NCI-H1092 (cell line): ENCODE measurements at regions not wholly inside any gene's neighbourhood (a gene's known extent, or its start where the extent isn't known, plus 50 kb on each side); places are given as distances from the start of the nearest gene placed in this dataset.
"Not testable (repeated sequence)": the region's sequence is repeated elsewhere in the genome, so short reads cannot be mapped to it uniquely, and the experiment has no call there.

Source experiments
- DNase-seq: peaks from one replicate; lab custom pipeline; 2025; lab: John Stamatoyannopoulos, UW

DNA sequence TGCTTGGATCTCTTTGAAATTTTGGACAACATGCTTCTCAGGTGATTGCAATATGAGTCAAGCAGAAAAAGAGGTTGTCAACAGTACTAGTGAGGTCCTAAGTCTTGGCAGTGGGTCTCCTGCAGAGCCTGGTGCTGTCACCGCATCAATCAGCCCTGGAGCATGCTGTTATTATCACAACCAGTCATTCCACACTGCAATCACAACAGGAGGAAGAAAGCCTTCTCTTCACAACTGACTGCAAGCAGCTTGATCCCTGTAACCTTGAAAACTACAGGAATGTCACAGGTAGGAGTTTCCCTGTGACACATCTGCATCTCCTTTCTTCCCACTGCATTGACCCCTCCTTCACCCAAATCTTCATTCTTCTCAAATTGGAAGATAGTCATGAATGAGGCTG lies 451.1 kb upstream of the ATP11B start:
- no peak for DNase-seq

DNA sequence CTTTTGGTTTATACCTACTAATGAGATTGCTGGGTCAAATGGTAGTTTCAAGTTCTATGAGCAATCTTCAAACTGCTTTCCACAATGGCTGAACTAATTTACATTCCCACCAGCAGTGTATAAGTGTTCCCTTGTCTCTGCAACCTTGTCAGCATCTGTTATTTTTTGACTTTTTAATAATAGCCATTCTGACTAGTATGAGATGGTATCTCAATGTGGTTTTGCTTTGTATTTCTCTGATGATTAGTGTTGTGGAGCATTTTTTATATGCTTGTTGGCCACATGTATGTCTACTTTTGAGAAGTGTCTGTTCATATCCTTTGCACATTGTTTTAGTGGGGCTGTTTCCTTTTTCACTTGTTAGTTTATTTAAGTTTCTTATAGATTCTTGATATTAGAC lies 449.3 kb upstream of the ATP11B start:
- DNase-seq: not testable (repeated sequence)

DNA sequence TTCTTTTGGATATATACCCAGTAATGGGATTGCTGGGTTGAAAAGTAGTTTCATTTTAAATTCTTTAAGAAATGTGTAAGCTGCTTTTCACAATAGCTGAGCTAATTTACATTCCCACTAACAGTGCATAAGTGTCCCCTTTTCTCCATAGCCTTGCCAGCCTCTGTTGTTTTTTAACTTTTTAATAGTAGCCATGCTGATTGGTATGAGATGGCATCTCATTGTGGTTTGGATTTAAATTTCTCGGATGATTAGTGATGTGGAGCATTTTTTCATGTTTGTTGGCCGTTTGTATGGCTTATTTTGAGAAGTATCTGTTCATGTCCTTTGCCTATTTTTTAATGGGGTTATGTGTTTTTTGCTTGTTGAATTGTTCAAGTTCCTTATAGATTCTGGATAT lies 444.3 kb upstream of the ATP11B start:
- DNase-seq: no peak

DNA sequence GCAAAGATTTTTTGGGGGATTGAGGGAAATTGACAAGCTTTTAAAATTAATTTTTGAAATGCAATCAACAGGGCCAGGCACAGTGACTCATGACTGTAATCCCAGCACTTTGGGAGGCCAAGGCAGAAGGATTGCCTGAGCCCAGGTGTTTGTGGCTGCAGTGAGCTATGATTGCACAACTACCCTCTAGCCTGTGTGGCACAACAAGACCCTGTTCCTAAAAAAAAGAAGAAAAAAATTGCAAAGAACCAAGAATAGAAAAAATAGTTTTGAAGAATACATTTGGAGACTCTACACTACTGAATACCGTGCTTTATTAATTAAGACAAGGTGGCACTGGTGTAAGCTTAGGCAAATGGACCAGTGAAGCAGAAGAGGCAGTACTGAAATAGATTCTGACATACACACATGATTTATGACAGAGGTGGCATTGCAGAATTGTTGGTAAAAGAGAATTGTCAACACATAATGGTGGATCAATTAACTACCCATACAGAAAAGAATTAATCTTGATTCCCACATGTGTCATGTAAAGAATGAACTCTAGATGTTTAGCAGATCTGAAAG lies 443.3 kb upstream of the ATP11B start:
- DNase-seq: no peak

DNA sequence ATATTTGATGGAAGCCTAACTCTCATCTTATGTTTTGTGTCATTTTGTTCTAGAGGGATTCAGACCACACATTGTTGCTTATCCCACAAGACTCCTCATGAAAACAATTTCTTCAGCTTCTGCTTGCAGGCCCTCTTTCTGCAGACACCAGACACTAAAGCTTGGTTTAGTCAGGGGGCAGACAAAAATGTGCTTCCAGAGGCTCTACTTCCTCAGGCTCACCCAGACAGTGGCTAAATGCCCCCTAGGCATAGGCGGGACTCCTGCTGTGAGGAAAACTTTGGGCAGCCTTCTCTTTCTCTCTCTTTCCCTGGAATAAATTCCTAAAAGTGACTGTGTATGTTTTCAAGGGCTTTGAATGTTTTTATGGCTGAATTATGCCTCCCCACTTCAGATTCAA lies 435.4 kb upstream of the ATP11B start:
- no peak for DNase-seq

DNA sequence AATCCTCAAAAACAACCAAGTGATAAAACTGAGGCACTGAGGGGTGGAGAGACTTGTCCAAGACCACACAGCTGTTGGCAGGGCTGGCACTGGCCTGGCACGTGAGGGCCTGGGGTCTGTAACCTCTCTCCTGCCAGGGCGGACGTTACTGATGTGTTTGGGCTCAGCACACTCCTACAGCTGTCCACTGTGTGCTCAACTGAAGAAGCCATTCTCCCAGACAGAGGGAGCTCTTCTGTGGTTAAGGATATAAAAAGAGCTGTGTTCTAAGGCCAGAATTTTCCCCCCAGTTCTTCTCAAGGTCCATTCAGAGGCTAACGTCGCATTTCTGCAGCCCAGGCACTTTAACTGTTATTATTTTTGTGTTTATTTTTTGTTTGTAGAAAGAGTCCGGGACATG lies 429.0 kb upstream of the ATP11B start:
- peak; percentile 16 for DNase-seq

DNA sequence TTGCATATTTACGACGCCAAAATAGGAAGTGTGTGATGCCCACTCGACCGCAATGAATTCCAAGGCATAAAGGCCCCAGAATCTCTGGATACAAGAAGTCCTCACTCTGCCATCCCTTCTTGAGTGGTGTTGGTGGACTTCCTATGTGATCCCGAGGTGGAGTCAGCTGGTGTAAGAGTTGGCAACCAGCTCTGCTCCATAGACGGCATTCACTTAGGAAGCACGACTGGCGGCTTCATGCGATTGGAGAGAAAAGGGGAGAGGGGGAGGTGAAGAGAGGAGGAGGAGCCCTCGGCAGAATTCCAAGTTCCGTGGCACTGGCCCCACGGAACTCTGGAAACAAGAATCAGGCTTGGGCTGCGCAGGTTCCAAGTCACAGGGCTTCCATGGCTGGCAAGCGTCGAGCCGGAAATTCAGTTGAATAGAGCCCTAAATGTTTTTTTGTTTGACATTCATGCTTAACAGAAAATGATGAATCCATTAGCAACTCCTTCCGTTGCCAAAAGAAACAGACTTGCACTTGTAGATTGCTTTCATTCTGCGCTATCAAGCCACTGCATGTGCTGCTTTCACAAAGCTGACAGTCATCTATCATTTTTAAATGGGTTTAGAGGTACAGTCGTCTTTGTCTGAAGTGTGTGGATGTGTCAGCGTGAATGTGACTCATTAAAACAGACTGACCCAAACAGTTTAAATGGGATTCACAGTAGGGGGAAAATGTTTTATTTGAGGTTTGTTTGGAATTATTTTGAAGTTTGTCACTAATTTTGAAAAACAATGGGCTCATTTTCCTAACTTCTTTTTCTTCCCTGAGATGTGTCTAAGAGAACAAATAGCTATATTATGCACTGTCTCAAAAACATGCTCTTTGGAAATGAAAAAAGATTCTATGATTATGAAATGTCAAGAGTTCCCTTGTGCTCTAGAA lies 428.3 kb upstream of the ATP11B start:
- DNase-seq: peak; percentile 98

DNA sequence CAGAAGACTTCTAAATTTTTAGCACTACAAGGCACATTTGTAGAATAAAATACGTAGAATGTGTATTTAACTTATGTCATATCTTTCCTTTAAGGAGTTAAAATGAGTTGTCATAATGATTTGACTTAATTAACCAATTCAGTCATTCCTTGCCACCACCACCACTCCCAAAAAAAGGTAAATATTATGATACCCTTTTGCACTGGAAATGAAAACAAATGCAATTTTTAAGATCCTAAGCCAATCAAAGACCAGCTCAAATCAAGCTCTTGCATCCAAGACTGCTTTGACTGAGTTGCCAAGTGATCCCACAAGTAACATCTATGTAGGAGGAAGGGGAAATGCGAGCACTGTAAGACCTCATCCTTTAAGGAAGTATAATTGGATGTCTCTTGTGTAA lies 426.6 kb upstream of the ATP11B start:
- DNase-seq: no peak

DNA sequence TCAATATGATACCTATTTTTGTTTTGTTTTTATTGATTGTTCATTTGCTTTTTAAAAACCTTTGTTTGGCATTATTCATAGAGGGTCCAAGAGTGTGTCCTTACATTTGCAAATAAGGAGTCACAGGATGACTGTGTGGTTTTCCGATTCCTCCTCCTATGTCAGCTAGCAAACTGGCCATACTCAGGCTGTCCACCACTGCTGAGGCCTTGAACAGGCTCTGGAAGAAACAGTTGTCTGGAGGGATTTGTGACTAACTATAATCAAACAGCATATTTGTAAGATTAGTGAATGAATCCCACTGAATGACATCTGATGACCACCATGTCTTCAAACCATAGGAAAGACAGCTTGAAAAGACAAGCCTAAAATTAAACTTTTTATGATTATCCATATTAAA lies 423.4 kb upstream of the ATP11B start:
- no peak for DNase-seq

DNA sequence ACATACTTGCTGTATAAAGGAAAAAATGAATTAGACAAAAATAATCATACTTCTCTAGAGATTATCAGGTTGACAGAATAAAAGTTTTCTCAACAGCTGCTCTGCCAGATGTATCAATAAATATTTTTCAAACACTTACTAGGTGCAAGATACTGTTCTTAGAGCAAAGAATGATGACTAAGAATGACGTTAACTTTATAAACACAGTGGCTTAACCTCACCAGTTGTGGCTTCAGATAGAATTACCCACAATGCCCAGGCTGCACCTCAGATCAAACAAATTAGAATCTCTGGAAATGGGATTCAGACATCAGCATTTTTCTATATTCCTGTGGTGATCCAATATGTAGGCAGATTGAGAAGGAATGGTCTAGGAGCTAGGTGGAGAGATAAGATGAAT lies 422.4 kb upstream of the ATP11B start:
- DNase-seq: no peak

DNA sequence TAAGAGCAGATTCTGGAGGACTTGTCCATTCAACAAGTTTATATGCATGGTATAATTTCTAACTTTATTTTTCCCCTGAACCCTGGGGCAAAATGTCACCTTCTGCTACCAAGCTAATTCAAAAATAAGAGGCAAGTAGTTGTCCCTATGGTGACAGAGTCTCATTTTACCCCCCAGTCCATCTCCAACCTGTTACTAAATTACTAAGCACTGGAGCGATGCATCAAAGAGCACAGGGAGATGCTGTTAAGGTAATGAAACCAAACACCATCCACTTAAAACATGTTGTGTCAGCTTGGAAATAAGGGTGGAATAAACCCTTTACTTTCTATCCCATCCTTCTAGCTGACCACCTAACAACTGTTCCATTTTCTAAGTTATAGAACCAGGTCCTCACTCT lies 417.4 kb upstream of the ATP11B start:
- no peak for DNase-seq

DNA sequence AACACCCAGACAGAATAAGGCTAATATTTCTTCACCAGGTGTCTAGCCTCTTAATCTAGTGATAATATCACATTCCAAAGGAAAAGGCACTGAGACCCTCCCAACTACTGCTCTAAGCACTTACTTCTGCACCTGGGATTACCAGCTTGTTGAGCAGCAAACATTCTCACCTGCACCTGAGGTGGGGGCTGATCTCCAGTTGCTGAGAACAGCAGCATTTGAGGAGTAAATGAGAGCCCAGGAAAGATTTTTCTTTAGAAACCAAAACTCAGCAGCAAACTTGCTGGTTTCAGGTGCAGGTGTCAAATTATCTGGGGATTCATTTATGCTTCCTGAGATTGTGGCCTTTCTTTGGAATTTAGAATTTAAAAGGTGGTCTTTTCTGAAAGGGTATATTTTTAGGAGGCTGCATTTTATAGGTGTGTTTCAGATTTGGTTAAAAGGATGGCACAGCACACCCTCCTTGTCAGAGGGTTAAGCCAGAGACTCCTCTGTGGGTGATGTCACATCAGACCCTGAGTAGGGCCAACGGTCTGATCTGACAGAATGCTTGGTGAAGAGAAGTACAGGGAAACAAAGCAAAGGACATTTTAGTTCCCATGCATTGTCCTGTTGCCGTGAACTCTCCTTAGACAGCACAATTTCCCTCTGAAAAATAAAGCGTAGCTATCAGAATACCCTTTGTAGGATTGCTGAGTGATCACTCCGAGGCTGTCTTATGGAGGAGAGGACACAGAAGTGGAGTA lies 411.0 kb upstream of the ATP11B start:
- DNase-seq: no peak

DNA sequence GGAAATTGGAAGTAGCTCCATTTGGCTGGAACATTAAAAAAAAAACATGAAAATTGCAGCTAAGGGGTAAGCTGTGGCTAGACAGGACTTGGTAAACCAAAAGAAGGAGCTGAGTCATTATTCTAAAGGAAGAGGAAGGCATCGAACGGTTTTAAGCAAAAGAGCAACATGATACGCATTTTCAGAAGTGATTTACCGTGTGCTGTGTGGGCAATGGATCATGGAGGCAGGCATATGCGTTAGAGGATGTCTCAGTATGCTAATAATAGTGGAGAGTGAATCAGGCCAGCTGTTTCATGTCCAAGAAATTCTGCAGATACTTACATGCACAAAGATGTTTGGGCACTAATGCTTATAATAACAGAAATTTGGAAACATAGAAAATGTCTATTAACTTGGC lies 409.1 kb upstream of the ATP11B start:
- no peak for DNase-seq

DNA sequence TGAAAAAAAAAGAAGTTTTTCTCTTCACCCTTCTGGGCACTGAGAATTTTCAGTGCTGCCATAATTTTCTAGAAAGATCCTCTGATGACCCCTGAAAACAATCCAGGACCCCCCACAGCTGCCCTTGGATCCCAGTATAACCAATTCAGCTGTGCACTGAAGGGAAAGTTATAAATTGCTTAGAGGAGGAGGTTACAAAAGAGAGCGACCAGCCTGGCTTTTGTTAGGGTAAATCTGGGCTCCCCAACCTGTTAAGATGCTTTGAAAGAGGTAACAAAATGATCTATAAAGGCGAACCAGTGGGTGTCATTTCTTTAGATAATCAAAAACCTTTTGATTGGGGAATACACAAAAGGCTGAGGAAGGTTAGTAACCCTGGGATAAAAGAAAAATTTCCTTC lies 407.9 kb upstream of the ATP11B start:
- DNase-seq: no peak

DNA sequence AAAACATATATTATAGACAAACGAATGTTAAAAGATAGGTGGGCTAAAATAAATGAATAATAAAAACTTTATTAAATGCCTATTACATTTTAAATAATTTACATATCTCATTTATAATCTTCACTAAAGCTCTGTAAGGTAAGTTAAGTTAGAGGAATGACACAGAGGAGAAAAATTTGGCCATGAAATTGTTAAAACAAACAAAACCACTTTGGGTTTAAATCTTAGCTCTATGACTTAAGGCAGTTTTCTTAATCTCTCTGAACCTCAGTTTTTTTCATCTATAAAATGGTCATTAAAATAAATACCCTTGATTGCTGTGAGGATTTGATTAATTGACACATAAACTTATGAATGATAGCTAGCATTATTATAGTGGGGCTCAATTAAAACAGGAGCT lies 404.8 kb upstream of the ATP11B start:
- no peak for DNase-seq

DNA sequence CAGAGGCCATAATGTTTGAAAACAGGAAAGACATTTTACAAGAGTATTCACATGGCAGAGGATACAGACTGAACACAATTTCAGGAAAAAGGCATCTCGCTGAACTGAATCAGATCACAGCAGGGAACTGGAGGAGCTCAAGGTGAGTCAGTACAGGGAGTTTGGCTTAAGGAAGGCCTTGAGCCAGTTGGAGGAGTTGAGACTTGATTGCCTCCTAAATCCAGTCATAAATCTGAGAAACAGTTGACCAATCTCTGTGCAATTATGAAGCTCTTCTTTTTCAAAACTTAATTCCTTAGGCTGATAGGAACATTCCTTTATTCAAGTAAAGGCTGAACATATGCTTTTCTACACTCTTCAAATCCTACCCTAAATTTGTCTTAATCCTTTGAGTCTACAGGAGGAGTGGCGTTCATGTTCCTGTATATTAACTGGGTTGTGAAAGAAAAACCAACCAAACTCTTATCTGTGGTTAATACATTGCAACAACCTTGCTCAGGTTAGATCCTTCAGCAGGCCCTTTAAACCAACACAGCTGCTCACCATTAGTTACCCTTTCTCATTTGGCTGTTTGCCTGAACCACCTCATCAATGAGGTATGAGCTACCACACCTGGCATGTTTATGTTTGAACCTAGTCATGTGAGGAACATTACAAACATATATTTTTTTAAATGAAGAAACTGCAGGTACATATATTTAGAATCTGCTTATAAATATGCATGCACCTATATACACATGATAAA lies 404.1 kb upstream of the ATP11B start:
- DNase-seq: peak; percentile 40

DNA sequence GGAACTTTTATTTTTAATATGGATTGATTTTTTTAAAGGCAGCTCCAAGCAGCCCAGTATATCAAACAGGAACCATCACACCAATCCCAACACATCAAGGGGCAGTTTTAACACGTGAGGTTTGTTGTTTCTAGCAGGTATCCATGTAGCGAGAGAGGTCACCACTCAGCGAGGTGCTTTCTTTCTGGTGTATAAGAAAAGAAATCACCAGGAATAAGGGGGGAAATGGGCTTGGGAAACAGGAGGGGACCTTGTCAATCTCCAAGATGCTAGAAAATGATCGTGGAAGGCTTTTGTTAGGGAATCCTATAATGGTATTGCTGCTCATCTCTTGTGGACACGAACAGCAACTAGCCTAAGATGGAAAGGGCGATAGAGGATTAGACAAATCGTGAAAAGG lies 402.9 kb upstream of the ATP11B start:
- DNase-seq: no peak

DNA sequence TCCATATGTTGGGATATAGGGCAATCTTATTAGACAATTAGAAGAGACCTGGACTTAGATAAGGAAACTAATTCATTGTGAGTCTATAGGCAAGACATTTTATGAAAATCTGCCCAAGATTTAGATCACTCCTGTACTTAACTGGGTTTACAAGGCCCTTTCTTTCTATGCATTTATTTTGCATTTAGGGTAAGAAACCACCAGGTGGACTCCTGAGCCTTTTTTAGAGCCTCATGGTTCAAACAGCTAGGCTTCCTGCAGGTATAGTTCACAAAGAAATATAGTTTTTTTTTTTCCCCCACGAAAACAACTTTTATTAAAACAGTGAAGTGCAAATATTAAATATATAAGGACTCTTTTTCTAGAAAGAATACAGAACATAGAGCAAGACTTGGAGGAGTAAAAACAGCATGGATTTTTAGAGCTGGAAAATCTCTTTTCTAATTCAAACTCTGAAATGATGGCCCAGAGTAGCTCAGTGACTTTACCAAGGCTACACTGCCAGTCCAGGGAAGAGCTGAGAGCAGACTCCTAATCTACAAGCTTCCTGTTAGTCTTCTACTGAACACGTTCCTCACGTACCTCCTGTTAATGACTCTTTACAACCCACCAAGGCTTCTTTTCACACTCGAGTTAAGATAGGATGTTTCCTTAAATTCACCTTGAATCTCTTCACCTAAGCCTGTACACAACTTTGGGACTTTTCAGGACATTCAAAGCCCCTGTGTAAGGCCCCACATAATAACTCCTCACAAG lies 400.9 kb upstream of the ATP11B start:
- no peak for DNase-seq

DNA sequence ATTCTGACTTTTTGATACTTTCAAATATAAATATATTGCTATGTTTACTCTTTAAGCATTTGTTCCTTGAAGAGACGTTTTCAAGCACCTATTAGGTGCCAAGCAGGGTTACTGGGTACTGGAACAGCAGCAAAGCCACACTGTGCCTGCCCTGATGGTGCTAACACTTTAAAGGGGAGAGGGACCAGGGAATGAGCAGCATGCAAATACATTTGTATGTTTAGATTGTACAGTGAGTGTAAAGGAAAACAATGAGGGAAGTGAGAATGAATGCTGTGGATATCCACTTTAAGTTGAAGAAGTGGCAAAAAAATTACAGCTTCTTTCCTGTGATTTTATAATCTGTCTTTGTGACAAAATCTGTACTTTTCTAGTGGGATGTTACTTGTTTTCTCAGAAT lies 400.2 kb upstream of the ATP11B start:
- DNase-seq: no peak

DNA sequence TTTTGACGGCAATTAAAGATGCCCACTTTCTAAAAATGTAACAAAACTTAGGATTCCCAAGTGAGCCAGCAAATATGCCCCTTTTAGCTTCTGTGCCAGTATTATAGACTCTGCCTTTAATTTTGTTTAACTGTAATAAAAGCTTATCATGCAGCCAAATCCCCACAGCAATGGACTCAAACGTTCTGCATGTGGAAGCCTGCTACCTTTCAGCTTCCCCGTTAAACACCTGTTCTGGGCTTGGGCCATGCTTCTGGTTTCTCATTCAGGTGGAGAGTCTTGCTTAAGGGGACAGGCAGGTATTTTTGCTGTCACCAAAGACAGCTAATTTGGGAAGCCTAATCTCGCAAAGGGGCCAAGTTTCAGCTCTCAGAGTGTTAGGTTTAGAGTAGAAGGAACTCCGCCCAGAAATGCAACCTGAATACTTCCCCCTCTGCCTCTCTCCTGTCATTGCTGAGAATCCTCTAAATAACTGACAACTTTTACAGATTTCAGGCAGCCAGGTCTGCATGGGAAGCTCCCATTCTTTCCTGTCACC lies 399.4 kb upstream of the ATP11B start:
- DNase-seq: no peak

DNA sequence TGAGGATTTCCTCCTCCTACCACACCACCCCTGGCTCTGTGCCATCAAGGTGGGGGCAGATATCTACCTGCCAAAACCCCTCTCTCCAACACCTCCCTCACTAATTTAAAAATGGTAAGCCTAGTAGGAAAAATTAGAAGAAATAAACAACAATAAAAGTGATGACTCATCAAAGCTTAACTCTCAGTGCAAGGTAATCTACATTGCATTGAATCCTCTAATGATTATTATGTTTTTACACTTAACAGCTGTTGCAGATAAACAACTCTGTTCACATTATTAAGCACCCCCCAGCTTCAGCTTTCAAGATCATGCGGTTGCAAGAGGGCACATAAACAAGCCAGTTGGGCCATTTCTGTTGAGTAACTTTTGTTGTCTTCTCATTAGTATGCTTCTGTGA lies 396.1 kb upstream of the ATP11B start:
- DNase-seq: no peak
